OCI-LY1 (cell line): ENCODE measurements at regions not wholly inside any gene's neighbourhood (a gene's known extent, or its start where the extent isn't known, plus 50 kb on each side); places are given as distances from the start of the nearest gene placed in this dataset.
"Not testable (repeated sequence)": the region's sequence is repeated elsewhere in the genome, so short reads cannot be mapped to it uniquely, and the experiment has no call there.

Source experiments
- CTCF ChIP-seq: fragments of 200-600 bp; sonication (generic), shearing (Covaris generic); IDR thresholded peaks from 2 replicates; pipeline ENCODE4 v1.5.1; 2017; ENCODE audit warnings: mild to moderate bottlenecking, antibody characterized with exemption, low read length, moderate library complexity, mixed read lengths
- EZH2 ChIP-seq: fragments of 200-600 bp; sonication (generic), shearing (Covaris generic); IDR thresholded peaks from 2 replicates; pipeline ENCODE4 v1.8.0; 2017; ENCODE audit warnings: borderline replicate concordance, mixed run types, mild to moderate bottlenecking, antibody characterized with exemption, low read length, moderate library complexity, mixed read lengths

GRCh38 chr16:29227751-29228663 lies 178.5 kb downstream of the NPIPB11 start:
- peak; percentile 60 for TF ChIP-seq CTCF
- TF ChIP-seq EZH2 = not testable (repeated sequence)
